Endodermal cell (in vitro differentiated cells): ENCODE measurements at regions not wholly inside any gene's neighbourhood (a gene's known extent, or its start where the extent isn't known, plus 50 kb on each side); places are given as distances from the start of the nearest gene placed in this dataset.

Experiments
- DNase-seq: peaks from one replicate; pipeline ENCODE4 v3.0.0-alpha.2; 2017
- H3K27ac ChIP-seq: 2 replicates; pipeline ENCODE4 v1.5.1; 2013; ENCODE audit warnings: mild to moderate bottlenecking, low read depth, low read length, moderate library complexity
- H3K27me3 ChIP-seq: 2 replicates; pipeline ENCODE4 v1.6.1; 2013; ENCODE audit warnings: mild to moderate bottlenecking, low read length, moderate library complexity; ENCODE audit not compliant: insufficient read depth, control insufficient read depth, poor library complexity, severe bottlenecking
- H3K36me3 ChIP-seq: 2 replicates; pipeline ENCODE4 v1.7.0; 2013; ENCODE audit warnings: mild to moderate bottlenecking, low read length, moderate library complexity; ENCODE audit not compliant: control insufficient read depth, insufficient read depth
- H3K4me1 ChIP-seq: one replicate; pipeline ENCODE4 v1.7.0; 2013; ENCODE audit warnings: low read length; ENCODE audit not compliant: control insufficient read depth, insufficient read depth
- H3K4me3 ChIP-seq: 2 replicates; pipeline ENCODE4 v1.5.1; 2013; ENCODE audit warnings: mild to moderate bottlenecking, low read length, moderate library complexity
- H3K9ac ChIP-seq: 2 replicates; pipeline ENCODE4 v1.6.1; 2013; ENCODE audit warnings: mild to moderate bottlenecking, low read length, moderate library complexity; ENCODE audit not compliant: poor library complexity, severe bottlenecking; ENCODE audit errors: extremely low read depth
- H3K9me3 ChIP-seq: 2 replicates; pipeline ENCODE4 v1.6.1; 2013; ENCODE audit warnings: mild to moderate bottlenecking, low read length, moderate library complexity; ENCODE audit not compliant: control insufficient read depth
- H3K27ac Mint-ChIP-seq: 2 replicates; pipeline ENCODE4 v1.8.0; 2020; ENCODE audit warnings: mixed read lengths
- H3K27me3 Mint-ChIP-seq: 2 replicates; pipeline ENCODE4 v1.8.0; 2021; ENCODE audit warnings: mild to moderate bottlenecking, mixed read lengths; ENCODE audit not compliant: insufficient read depth
- H3K36me3 Mint-ChIP-seq: 2 replicates; pipeline ENCODE4 v1.8.0; 2020; ENCODE audit warnings: low read depth, mixed read lengths
- H3K4me1 Mint-ChIP-seq: 2 replicates; pipeline ENCODE4 v1.8.0; 2020; ENCODE audit warnings: mixed read lengths
- H3K4me3 Mint-ChIP-seq: 2 replicates; pipeline ENCODE4 v1.8.0; 2020; ENCODE audit warnings: mild to moderate bottlenecking, moderate library complexity, mixed read lengths
- H3K9me3 Mint-ChIP-seq: 2 replicates; pipeline ENCODE4 v1.8.0; 2020; ENCODE audit warnings: mild to moderate bottlenecking, mixed read lengths
- WGBS, 2 experiments: methylation state at CpG; one replicate each; pipeline versions ENCODE4 v1.1.5 to v1.1.7; 2013; ENCODE audit warnings: missing lambda C conversion rate in 2 of 2, mixed read lengths in 1 of 2; ENCODE audit not compliant: insufficient coverage in 1 of 2, insufficient read length in 1 of 2; 5-methylcytosine and 5-hydroxymethylcytosine counted together
- TF ChIP-seq, protein P1 (sequence below): fragments of 200-600 bp; sonication (generic); conservative IDR thresholded peaks from 2 replicates; pipeline ENCODE4 v1.5.0; 2021; ENCODE audit warnings: antibody characterized with exemption, mild to moderate bottlenecking

- no peak overlapping the region for H3K9ac ChIP-seq
- Mint-ChIP-seq H3K4me3 (no peak overlapping the region), H3K36me3 (no peaks in the 10 kb centered on the region), H3K27me3 (peaks cover 59% of the 10 kb centered on the region), H3K27ac (no peak overlapping the region), H3K4me1 (peaks cover 31% of the 10 kb centered on the region), H3K9me3 (no peaks in the 10 kb centered on the region)
- TF ChIP-seq, protein P1, sequence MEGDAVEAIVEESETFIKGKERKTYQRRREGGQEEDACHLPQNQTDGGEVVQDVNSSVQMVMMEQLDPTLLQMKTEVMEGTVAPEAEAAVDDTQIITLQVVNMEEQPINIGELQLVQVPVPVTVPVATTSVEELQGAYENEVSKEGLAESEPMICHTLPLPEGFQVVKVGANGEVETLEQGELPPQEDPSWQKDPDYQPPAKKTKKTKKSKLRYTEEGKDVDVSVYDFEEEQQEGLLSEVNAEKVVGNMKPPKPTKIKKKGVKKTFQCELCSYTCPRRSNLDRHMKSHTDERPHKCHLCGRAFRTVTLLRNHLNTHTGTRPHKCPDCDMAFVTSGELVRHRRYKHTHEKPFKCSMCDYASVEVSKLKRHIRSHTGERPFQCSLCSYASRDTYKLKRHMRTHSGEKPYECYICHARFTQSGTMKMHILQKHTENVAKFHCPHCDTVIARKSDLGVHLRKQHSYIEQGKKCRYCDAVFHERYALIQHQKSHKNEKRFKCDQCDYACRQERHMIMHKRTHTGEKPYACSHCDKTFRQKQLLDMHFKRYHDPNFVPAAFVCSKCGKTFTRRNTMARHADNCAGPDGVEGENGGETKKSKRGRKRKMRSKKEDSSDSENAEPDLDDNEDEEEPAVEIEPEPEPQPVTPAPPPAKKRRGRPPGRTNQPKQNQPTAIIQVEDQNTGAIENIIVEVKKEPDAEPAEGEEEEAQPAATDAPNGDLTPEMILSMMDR, result no peak
- H3K27me3 ChIP-seq, result peaks cover 21% of the 10 kb centered on the region
- no peak overlapping the region for H3K4me3 ChIP-seq
- H3K9me3 ChIP-seq, result no peaks in the 10 kb centered on the region
- peaks cover 16% of the 10 kb centered on the region for H3K4me1 ChIP-seq
- 78% methylated on average over 4 to 9 of the region's 9 CpGs for WGBS, 2 experiments
- no peak overlapping the region for H3K27ac ChIP-seq
- no peaks in the 10 kb centered on the region for H3K36me3 ChIP-seq
- no peak for DNase-seq
Observed at GRCh38 chr22:22788460-22789037, 99.1 kb upstream of the IGLL5 start.

GRCh38 chr22:22789233-22789921 is 98.2 kb upstream of the IGLL5 start:
- H3K27me3 ChIP-seq, result peaks cover 15% of the 10 kb centered on the region

DNA sequence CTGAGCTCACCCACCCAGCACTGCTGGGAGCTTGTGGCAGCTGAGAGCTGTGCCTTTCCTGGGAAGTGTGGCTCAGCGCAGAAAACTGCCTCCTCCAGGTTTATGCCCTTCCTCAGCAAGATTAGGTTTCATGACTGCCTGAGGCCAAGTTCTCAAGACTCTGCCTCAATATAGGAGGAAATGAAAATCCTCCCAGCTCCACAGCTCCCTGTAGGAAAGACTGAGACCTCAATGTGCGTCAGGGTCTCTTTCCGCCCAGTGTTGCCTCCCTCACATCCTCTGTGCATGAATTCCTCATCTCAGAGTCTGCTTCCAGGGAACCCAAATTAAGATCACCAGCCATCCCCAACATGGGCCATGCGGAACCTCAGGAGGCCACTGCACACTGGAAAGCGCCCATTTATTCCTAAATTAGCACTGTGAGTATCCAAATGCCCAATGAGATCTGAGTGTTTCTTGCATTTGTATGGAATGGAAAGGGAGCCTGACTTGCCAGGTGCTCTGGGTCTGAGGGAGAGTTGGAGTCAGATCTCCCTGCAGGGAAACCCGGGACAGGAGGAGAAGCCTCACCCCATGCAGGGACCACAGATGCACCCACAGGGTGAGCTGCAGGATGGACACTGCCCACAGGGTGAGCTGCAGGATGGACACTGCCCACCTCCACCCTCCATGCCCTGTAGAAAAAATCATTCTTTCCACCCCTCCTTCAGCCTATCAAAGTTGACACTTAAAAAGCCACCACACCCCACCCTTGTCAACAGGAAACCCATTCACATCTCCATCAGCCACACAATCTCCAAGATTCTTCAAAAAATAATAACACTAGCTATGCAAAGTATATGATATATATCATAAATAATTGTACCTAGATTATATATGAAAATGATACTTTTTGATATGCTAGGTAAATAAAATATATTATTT is 97.4 kb upstream of the IGLL5 start:
- Histone ChIP-seq H3K4me3 (no peak overlapping the region), H3K27me3 (peaks cover 15% of the 10 kb centered on the region), H3K27ac (no peak overlapping the region), H3K9ac (no peak overlapping the region), H3K36me3 (no peaks in the 10 kb centered on the region), H3K9me3 (no peaks in the 10 kb centered on the region), H3K4me1 (peaks cover 15% of the 10 kb centered on the region)
- no peak overlapping the region for H3K4me3 Mint-ChIP-seq
- TF ChIP-seq, protein P1, result no peak
- no peaks in the 10 kb centered on the region for H3K9me3 Mint-ChIP-seq
- peaks cover 53% of the 10 kb centered on the region for H3K27me3 Mint-ChIP-seq
- peaks cover 23% of the 10 kb centered on the region for H3K4me1 Mint-ChIP-seq
- whole genome bisulfite sequencing, 2 experiments, result 83 to 89% methylated on average over 5 to 6 of the region's 6 CpGs
- H3K27ac Mint-ChIP-seq, result no peak overlapping the region
- no peaks in the 10 kb centered on the region for H3K36me3 Mint-ChIP-seq
- no peak for DNase-seq

More at GRCh38 chr22:22789233-22789921, 98.2 kb upstream of the IGLL5 start:
- TF ChIP-seq, protein P1, result no peak
- DNase-seq, result no peak
- Mint-ChIP-seq H3K4me1 (peaks cover 30% of the 10 kb centered on the region), H3K9me3 (no peaks in the 10 kb centered on the region), H3K4me3 (no peak overlapping the region), H3K36me3 (no peaks in the 10 kb centered on the region), H3K27me3 (peaks cover 53% of the 10 kb centered on the region), H3K27ac (no peak overlapping the region)
- Histone ChIP-seq H3K27ac (no peak overlapping the region), H3K36me3 (no peaks in the 10 kb centered on the region), H3K9me3 (no peaks in the 10 kb centered on the region), H3K4me3 (no peak overlapping the region), H3K4me1 (peaks cover 16% of the 10 kb centered on the region), H3K9ac (no peak overlapping the region)
- WGBS, 2 experiments, result 50 to 79% methylated on average over 1 to 2 of the region's 2 CpGs
